Spleen (tissue), 11 donors: ENCODE measurements at regions not wholly inside any gene's neighbourhood (a gene's known extent, or its start where the extent isn't known, plus 50 kb on each side); places are given as distances from the start of the nearest gene placed in this dataset.

Source experiments
- DNase-seq: peaks from one replicate; pipeline ENCODE4 v3.0.0-alpha.2; 2020
- H3K27ac ChIP-seq, 8 donors: fragments of 200-600 bp; sonication (generic) in 7 of 8; 1 replicate in 4 of 8; 2 replicates in 4 of 8; pipeline versions ENCODE4 v1.5.0 to v1.8.0; 2016 to 2021; ENCODE audit warnings: inconsistent platforms in 4 of 8, mild to moderate bottlenecking in 4 of 8, moderate library complexity in 1 of 8
- H3K27me3 ChIP-seq, 7 donors: fragments of 200-600 bp; sonication (generic) in 6 of 7; replicated peaks in 1 of 7; 1 replicate in 4 of 7; 2 replicates in 3 of 7; pipeline versions ENCODE4 v1.5.0 to v1.8.0; 2016 to 2021; ENCODE audit warnings: inconsistent platforms in 3 of 7, mild to moderate bottlenecking in 1 of 7
- H3K36me3 ChIP-seq, 6 donors: fragments of 200-600 bp; sonication (generic) in 5 of 6; 1 replicate in 4 of 6; 2 replicates in 2 of 6; pipeline versions ENCODE4 v1.5.0 to v1.8.0; 2016 to 2021; ENCODE audit warnings: inconsistent platforms in 2 of 6
- H3K4me1 ChIP-seq, 6 donors: fragments of 200-600 bp; sonication (generic) in 5 of 6; 1 replicate in 3 of 6; 2 replicates in 3 of 6; pipeline versions ENCODE4 v1.5.0 to v1.8.0; 2016 to 2021; ENCODE audit warnings: inconsistent platforms in 3 of 6
- H3K4me3 ChIP-seq, 8 donors: fragments of 200-600 bp; sonication (generic) in 7 of 8; 1 replicate in 4 of 8; 2 replicates in 4 of 8; pipeline versions ENCODE4 v1.5.0 to v1.8.0; 2016 to 2021; ENCODE audit warnings: inconsistent platforms in 4 of 8, mild to moderate bottlenecking in 4 of 8, moderate library complexity in 2 of 8
- H3K9me3 ChIP-seq, 8 donors: fragments of 200-600 bp; sonication (generic) in 7 of 8; 1 replicate in 4 of 8; 2 replicates in 4 of 8; pipeline versions ENCODE4 v1.5.0 to v1.8.0; 2016 to 2021; ENCODE audit warnings: inconsistent platforms in 4 of 8
- POLR2A ChIP-seq, 3 donors: fragments of 450-650 bp; IDR thresholded peaks; one replicate each; pipeline ENCODE4 v1.5.1; 2017; ENCODE audit warnings: antibody characterized with exemption in 3 of 3, mild to moderate bottlenecking in 1 of 3
- POLR2AphosphoS5 ChIP-seq, 3 donors: sonication (generic); formaldehyde crosslinking; IDR thresholded peaks; one replicate each; pipeline ENCODE4 v1.5.1; 2017; ENCODE audit warnings: antibody characterized with exemption in 3 of 3
- WGBS, 5 donors: extraction: QIAGEN DNeasy Blood & Tissue Kit in 3 of 5; methylation state at CpG; one replicate each; pipeline versions ENCODE4 v1.1.5 to v1.1.7; 2013 to 2018; 5-methylcytosine and 5-hydroxymethylcytosine counted together
- intact Hi-C: fragments of 100-400 bp; cut with DNase I; formaldehyde crosslinking; loops from one replicate; pipeline ENCODE4 v1.15.0; 2023; ENCODE audit warnings: low total_unique reads
- TF ChIP-seq, protein P1 (sequence below), 11 experiments: fragments of 200-600 bp in 7 of 11; fragments of 450-650 bp in 4 of 11; sonication (generic) in 4 of 11; IDR thresholded peaks in 8 of 11; conservative IDR thresholded peaks in 3 of 11; 1 replicate in 7 of 11; 2 replicates in 4 of 11; pipeline versions ENCODE4 v1.4.0 to v1.8.0; 2016 to 2021; ENCODE audit warnings: antibody characterized with exemption in 11 of 11, inconsistent platforms in 4 of 11, mild to moderate bottlenecking in 1 of 11
- donor health status: healthy with polysubstance abuse.
- donor health status: DM: no; HTN: no; CAD: no; lungs with moderate emphysema.
- donor health status: DM: no; HTN: no; CAD: no.
- donor health status: Bipolar disorder and iron deficiency.
- donor health status: healthy.
- donor health status: DM: no; HTN: no; CAD: no.
- donor health status: DM: yes; HTN: yes; CAD: no.

DNA sequence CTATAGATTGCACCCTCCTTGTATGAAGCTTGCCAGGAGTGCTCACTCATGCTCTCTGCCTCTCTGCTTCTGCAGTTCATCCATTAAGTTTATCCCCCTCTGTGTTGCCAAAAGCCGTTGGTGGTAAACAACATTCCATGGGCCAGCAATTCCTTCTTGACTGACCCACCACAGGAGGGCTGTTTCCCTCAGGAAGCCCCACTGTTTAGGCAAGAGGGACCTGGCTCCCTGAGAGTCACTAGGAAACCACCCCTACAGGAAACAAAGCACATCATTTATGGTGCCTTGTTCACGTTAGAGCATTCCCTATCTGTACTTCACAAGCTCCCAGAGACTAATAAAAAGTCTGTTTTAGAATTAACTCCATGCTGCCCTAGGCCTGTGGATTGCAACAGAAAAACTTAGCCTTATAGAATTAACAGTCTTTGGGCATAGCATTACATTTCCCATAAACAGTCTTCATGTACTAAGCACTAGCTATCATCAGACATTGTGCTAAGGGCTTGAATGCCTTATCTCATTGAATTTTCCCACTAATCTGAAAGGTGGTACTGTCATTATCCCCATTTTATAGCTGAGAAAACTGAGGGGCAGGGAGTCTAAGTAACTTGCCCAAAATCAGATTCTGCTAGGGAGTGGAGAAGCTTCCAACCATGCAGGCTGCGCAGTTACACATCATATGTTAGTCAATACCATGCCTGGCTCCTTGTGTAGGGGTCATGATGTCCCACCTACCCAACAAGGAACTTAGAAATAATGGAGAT lies 149.9 kb downstream of the SHQ1 start:
- intact Hi-C loops = no loop called here
- WGBS, 5 donors = 40 to 63% (median 57%) methylated on average over 3 of the region's 3 CpGs
- no peaks in the 10 kb centered on the region for H3K36me3 ChIP-seq
- no peaks in the 10 kb centered on the region for H3K27me3 ChIP-seq
- TF ChIP-seq, protein P1, sequence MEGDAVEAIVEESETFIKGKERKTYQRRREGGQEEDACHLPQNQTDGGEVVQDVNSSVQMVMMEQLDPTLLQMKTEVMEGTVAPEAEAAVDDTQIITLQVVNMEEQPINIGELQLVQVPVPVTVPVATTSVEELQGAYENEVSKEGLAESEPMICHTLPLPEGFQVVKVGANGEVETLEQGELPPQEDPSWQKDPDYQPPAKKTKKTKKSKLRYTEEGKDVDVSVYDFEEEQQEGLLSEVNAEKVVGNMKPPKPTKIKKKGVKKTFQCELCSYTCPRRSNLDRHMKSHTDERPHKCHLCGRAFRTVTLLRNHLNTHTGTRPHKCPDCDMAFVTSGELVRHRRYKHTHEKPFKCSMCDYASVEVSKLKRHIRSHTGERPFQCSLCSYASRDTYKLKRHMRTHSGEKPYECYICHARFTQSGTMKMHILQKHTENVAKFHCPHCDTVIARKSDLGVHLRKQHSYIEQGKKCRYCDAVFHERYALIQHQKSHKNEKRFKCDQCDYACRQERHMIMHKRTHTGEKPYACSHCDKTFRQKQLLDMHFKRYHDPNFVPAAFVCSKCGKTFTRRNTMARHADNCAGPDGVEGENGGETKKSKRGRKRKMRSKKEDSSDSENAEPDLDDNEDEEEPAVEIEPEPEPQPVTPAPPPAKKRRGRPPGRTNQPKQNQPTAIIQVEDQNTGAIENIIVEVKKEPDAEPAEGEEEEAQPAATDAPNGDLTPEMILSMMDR (IDR thresholded peaks at IDR 0.05 in 8 of 11, conservative IDR thresholded peaks at IDR 0.05 in 3 of 11) = no peak
- TF ChIP-seq POLR2AphosphoS5 (IDR thresholded peaks at IDR 0.05) = no peak
- TF ChIP-seq POLR2A (IDR thresholded peaks at IDR 0.05) = no peak
- no peak overlapping the region for H3K4me3 ChIP-seq
- no peak overlapping the region for H3K27ac ChIP-seq
- no peaks in the 10 kb centered on the region for H3K9me3 ChIP-seq
- no peaks in the 10 kb centered on the region for H3K4me1 ChIP-seq
- no peak for DNase-seq

DNA sequence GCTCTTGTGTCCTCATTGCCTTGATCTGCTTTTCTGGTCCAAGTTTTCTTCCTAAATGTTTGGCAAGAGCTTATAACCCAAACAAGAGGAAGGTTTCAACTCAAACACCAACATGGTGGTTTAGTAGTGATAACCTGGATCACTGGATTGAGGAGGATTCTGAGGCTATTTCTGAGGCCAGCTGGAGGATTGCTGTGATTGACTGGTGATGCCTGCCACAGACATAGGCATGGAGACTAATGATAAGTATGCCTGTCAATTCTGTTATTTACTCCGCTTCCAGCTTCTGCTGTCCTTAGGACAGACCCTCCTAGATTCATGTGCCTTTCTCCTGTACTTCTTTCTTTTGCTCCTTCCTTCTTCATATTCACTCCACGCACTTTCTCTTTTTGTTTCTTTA lies 150.5 kb downstream of the SHQ1 start:
- intact Hi-C loops = no loop called here
- no peaks in the 10 kb centered on the region for H3K4me1 ChIP-seq
- no peak for DNase-seq
- no peaks in the 10 kb centered on the region for H3K36me3 ChIP-seq
- no peak overlapping the region for H3K27ac ChIP-seq
- H3K9me3 ChIP-seq = no peaks in the 10 kb centered on the region
- 89 to 98% (median 90%) methylated on average over 2 of the region's 2 CpGs for whole genome bisulfite sequencing, 5 donors
- no peak overlapping the region for H3K4me3 ChIP-seq
- H3K27me3 ChIP-seq = no peaks in the 10 kb centered on the region
- TF ChIP-seq POLR2AphosphoS5 (IDR thresholded peaks at IDR 0.05) = no peak
- no peak for TF ChIP-seq POLR2A (IDR thresholded peaks at IDR 0.05)
- TF ChIP-seq, protein P1 (IDR thresholded peaks at IDR 0.05 in 8 of 11, conservative IDR thresholded peaks at IDR 0.05 in 3 of 11) = no peak

DNA sequence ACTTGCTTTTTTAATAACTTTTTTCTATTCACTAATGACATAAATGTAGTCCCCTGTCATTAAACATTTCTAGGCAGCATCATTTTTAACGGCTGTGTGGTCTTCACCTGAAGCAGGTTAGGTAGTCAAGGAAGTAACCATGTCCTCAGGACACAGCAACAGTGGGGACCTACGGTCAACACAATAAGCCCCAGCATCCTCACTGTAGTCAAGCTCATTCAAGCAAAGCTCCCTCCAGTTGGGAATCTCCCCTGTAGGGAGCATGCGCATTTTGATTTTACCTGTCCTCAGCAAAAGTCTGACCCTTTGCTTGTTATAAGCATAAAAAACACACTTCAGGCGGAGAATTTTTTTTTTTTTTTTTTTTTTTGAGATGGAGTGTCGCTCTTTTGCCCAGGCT lies 151.4 kb downstream of the SHQ1 start:
- H3K4me1 ChIP-seq = no peaks in the 10 kb centered on the region
- no peak for DNase-seq
- WGBS, 5 donors = 87 to 97% (median 92%) methylated on average over 5 of the region's 5 CpGs
- H3K4me3 ChIP-seq = no peak overlapping the region
- H3K27ac ChIP-seq = no peak overlapping the region
- H3K36me3 ChIP-seq = no peaks in the 10 kb centered on the region
- TF ChIP-seq POLR2AphosphoS5 (IDR thresholded peaks at IDR 0.05) (no peak), POLR2A (IDR thresholded peaks at IDR 0.05) (no peak)
- TF ChIP-seq, protein P1 (IDR thresholded peaks at IDR 0.05 in 8 of 11, conservative IDR thresholded peaks at IDR 0.05 in 3 of 11) = no peak
- H3K9me3 ChIP-seq = no peaks in the 10 kb centered on the region
- intact Hi-C loops = no loop called here
- no peaks in the 10 kb centered on the region for H3K27me3 ChIP-seq

DNA sequence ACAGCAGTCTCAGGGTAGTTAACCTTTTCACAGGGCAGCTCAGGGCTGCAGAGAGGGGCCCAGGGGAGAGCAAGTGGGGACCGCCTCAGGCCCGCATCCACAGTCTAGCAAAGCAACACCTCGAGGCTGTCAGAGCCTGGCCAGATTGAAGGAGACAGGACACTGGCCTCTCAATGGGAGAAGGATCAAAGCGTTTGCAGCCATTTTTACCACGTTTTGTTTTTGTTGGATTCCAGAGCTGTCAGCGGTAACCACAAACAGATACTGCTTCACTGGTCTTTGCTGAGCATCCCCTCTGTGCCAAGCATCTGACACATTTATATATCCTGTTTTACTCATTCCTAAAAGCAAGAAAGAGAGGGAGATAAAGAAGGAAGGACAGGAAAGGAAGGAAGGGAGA lies 153.8 kb downstream of the SHQ1 start:
- no peak for DNase-seq
- TF ChIP-seq POLR2A (IDR thresholded peaks at IDR 0.05) (no peak), POLR2AphosphoS5 (IDR thresholded peaks at IDR 0.05) (no peak)
- TF ChIP-seq, protein P1 (IDR thresholded peaks at IDR 0.05 in 8 of 11, conservative IDR thresholded peaks at IDR 0.05 in 3 of 11) = no peak
- Histone ChIP-seq H3K36me3 (no peaks in the 10 kb centered on the region), H3K4me1 (no peaks in the 10 kb centered on the region), H3K27me3 (no peaks in the 10 kb centered on the region), H3K27ac (no peak overlapping the region), H3K9me3 (no peaks in the 10 kb centered on the region), H3K4me3 (no peak overlapping the region)
- intact Hi-C loops = no loop called here
- 74 to 86% (median 83%) methylated on average over 6 of the region's 6 CpGs for WGBS, 5 donors
